Astrocyte (in vitro differentiated cells and primary cell): ENCODE measurements at regions not wholly inside any gene's neighbourhood (a gene's known extent, or its start where the extent isn't known, plus 50 kb on each side); places are given as distances from the start of the nearest gene placed in this dataset.

Experiments used
- DNase-seq: peaks from one replicate; pipeline ENCODE4 v3.0.0-alpha.2; 2010; ENCODE audit warnings: low read depth
- FAIRE-seq: peaks from 2 replicates; lab custom pipeline; 2011; peaks lifted over from hg19 to GRCh38; lab: Jason Lieb, UNC
- H2AFZ ChIP-seq: 2 replicates; pipeline ENCODE4 v1.6.0; 2012; ENCODE audit warnings: low read depth, low read length, inconsistent platforms
- H3K27ac ChIP-seq: 2 replicates; pipeline ENCODE4 v1.5.1; 2011; ENCODE audit warnings: low read depth, low read length, inconsistent platforms
- H3K27me3 ChIP-seq: 2 replicates; pipeline ENCODE4 v1.6.0; 2011; ENCODE audit warnings: low read length, inconsistent platforms; ENCODE audit not compliant: insufficient read depth
- H3K36me3 ChIP-seq: 2 replicates; pipeline ENCODE4 v1.5.1; 2011; ENCODE audit warnings: low read length, inconsistent platforms; ENCODE audit not compliant: insufficient read depth
- H3K4me1 ChIP-seq: 2 replicates; pipeline ENCODE4 v1.5.1; 2011; ENCODE audit warnings: low read length, inconsistent platforms; ENCODE audit not compliant: insufficient read depth
- H3K4me2 ChIP-seq: 2 replicates; pipeline ENCODE4 v1.6.0; 2012; ENCODE audit warnings: low read length, inconsistent platforms
- H3K4me3 ChIP-seq: 2 replicates; pipeline ENCODE4 v1.5.1; 2011; ENCODE audit warnings: low read depth, mild to moderate bottlenecking, low read length, inconsistent platforms; ENCODE audit not compliant: insufficient read depth
- H3K79me2 ChIP-seq: 2 replicates; pipeline ENCODE4 v1.6.0; 2012; ENCODE audit warnings: mild to moderate bottlenecking, low read length, inconsistent platforms; ENCODE audit not compliant: insufficient read depth
- H3K9ac ChIP-seq: 2 replicates; pipeline ENCODE4 v1.6.0; 2012; ENCODE audit warnings: mild to moderate bottlenecking, low read length, inconsistent platforms
- H3K9me3 ChIP-seq: 2 replicates; pipeline ENCODE4 v1.5.1; 2012; ENCODE audit warnings: low read depth, mild to moderate bottlenecking, low read length, inconsistent platforms; ENCODE audit not compliant: insufficient read depth
- H4K20me1 ChIP-seq: 2 replicates; pipeline ENCODE4 v1.6.0; 2012; ENCODE audit warnings: low read length, inconsistent platforms; ENCODE audit not compliant: insufficient read depth
- H3K27ac Mint-ChIP-seq: one replicate; pipeline ENCODE4 v1.8.0; 2021; ENCODE audit warnings: mild to moderate bottlenecking, mixed read lengths; ENCODE audit not compliant: unreplicated experiment
- H3K27me3 Mint-ChIP-seq: one replicate; pipeline ENCODE4 v1.8.0; 2021; ENCODE audit warnings: low read depth, mixed read lengths; ENCODE audit not compliant: unreplicated experiment
- H3K36me3 Mint-ChIP-seq: one replicate; pipeline ENCODE4 v1.8.0; 2021; ENCODE audit warnings: low read depth, mixed read lengths; ENCODE audit not compliant: unreplicated experiment
- H3K4me1 Mint-ChIP-seq: one replicate; pipeline ENCODE4 v1.8.0; 2021; ENCODE audit warnings: low read depth, mixed read lengths; ENCODE audit not compliant: unreplicated experiment
- H3K4me3 Mint-ChIP-seq: one replicate; pipeline ENCODE4 v1.8.0; 2021; ENCODE audit warnings: mild to moderate bottlenecking, moderate library complexity, mixed read lengths; ENCODE audit not compliant: unreplicated experiment
- H3K9me3 Mint-ChIP-seq: one replicate; pipeline ENCODE4 v1.8.0; 2021; ENCODE audit warnings: mild to moderate bottlenecking, mixed read lengths; ENCODE audit not compliant: unreplicated experiment
- EZH2 ChIP-seq: IDR thresholded peaks from 2 replicates; pipeline ENCODE4 v1.6.1; 2012; ENCODE audit warnings: mild to moderate bottlenecking, low read length, inconsistent platforms; ENCODE audit not compliant: insufficient read depth
- TF ChIP-seq, protein P1 (sequence below): IDR thresholded peaks from 2 replicates; pipeline ENCODE4 v1.5.1; 2011; ENCODE audit warnings: low read depth, mild to moderate bottlenecking, inconsistent platforms, low read length, moderate library complexity; ENCODE audit not compliant: insufficient read depth

DNA sequence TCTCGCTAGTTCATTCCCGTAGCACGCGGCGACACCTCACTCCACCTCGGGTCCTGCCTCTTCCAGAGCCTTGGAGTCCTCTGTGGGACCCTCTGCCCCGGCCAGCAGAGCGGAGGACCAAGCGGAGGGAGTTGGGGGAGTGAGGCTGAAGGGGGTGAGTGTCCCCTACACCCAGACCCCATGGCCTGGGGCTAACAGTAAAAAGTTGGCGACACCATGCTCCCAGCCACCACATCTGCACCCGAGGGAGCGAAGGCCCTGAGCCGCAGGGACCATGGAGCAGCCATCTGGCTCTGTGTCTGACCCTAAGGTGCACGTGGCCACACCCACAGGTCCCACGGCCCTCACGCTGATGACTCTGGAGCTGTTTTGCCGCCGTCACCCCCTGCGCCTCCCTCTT, 293.8 kb downstream of the BRD1 start:
- Histone ChIP-seq H3K27me3 (no peaks in the 10 kb centered on the region), H2AFZ (no peak overlapping the region), H3K4me1 (no peaks in the 10 kb centered on the region), H3K36me3 (no peaks in the 10 kb centered on the region), H3K9me3 (peaks cover 9% of the 10 kb centered on the region), H3K9ac (no peak overlapping the region), H3K79me2 (no peaks in the 10 kb centered on the region), H3K27ac (no peak overlapping the region), H3K4me2 (no peak overlapping the region), H4K20me1 (no peaks in the 10 kb centered on the region), H3K4me3 (no peak overlapping the region)
- Mint-ChIP-seq H3K27me3 (peaks cover 51% of the 10 kb centered on the region), H3K4me1 (peaks cover 6% of the 10 kb centered on the region), H3K36me3 (no peaks in the 10 kb centered on the region), H3K4me3 (no peak overlapping the region), H3K9me3 (peaks cover 1% of the 10 kb centered on the region), H3K27ac (no peak overlapping the region)
- TF ChIP-seq, protein P1, sequence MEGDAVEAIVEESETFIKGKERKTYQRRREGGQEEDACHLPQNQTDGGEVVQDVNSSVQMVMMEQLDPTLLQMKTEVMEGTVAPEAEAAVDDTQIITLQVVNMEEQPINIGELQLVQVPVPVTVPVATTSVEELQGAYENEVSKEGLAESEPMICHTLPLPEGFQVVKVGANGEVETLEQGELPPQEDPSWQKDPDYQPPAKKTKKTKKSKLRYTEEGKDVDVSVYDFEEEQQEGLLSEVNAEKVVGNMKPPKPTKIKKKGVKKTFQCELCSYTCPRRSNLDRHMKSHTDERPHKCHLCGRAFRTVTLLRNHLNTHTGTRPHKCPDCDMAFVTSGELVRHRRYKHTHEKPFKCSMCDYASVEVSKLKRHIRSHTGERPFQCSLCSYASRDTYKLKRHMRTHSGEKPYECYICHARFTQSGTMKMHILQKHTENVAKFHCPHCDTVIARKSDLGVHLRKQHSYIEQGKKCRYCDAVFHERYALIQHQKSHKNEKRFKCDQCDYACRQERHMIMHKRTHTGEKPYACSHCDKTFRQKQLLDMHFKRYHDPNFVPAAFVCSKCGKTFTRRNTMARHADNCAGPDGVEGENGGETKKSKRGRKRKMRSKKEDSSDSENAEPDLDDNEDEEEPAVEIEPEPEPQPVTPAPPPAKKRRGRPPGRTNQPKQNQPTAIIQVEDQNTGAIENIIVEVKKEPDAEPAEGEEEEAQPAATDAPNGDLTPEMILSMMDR, result no peak
- no peak for TF ChIP-seq EZH2
- no peak for FAIRE-seq
- DNase-seq, result no peak

DNA sequence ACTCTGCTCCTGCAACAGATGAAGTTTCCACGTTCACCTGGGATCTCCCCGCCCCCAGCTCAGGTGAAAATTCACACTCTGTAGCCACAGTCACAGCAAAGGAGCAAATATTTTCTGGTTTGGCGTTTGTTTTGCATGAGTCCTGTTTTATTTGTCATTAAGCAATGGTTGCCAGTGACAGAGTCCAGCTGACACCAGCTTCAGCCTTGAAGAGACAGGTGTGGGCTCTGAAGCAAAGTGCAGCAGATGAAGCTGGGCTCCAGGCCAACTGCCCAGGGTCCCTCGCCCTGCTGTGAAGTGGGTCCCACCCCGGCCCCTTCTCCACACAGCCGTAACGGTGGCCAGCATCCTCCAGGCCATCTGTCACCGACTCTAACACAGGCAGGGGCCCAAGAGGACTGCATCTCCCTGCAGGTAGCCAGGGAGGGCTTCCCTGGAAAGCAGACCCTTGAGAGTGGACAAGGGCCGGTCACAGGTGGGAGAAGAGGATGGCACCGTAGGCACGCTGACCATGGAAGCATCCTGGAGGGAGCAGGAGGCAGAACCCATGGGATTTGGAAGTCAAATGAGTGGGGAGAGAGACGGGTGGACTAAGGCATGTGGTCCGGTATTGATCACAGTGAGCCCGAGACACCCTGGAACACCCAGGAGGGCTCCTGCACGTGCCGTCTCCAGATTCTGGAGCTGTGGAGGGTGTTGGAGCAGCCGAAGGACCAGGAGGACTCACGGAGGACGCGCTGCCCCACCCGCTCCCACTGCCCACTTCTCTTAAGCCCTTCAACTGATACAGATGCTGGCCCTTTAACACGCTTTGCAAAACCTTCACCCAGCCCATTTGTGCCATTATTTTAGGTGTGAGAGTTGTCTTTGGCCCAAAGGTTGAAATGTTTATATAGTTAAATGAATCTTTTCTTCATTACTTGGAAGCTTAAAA, 294.5 kb downstream of the BRD1 start:
- Histone ChIP-seq H3K4me2 (no peak overlapping the region), H3K27ac (no peak overlapping the region), H3K36me3 (no peaks in the 10 kb centered on the region), H3K9ac (no peak overlapping the region), H3K79me2 (no peaks in the 10 kb centered on the region), H3K9me3 (peaks cover 9% of the 10 kb centered on the region), H2AFZ (no peak overlapping the region), H3K27me3 (no peaks in the 10 kb centered on the region), H3K4me1 (no peaks in the 10 kb centered on the region), H4K20me1 (no peaks in the 10 kb centered on the region), H3K4me3 (no peak overlapping the region)
- DNase-seq (no peak), FAIRE-seq (no peak)
- peaks cover 51% of the 10 kb centered on the region for H3K27me3 Mint-ChIP-seq
- no peak overlapping the region for H3K4me3 Mint-ChIP-seq
- TF ChIP-seq, protein P1, result no peak
- no peak for TF ChIP-seq EZH2
- H3K9me3 Mint-ChIP-seq, result peaks cover 1% of the 10 kb centered on the region
- no peak overlapping the region for H3K27ac Mint-ChIP-seq
- peaks cover 6% of the 10 kb centered on the region for H3K4me1 Mint-ChIP-seq
- no peaks in the 10 kb centered on the region for H3K36me3 Mint-ChIP-seq

DNA sequence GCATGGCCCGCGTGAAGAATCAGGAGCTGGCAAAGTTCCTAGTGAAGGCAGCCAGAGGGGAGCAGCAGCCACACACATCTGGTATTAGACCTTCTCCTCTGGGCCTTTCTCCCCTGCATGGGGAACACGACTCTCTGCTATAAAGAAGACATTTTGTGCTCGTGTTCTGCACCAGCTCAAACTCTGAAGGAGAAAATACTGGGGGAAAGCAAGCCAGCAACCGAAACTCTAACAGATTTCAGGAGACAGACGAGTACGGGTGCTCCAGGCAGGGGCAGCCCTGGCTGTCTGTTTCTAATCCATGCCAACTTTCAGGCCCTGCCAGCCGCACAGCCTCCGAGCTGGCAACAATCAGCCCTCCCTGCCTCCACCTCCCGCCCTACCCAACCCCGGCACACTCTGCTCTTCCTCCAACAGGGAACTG, 296.3 kb downstream of the BRD1 start:
- no peak for TF ChIP-seq EZH2
- TF ChIP-seq, protein P1, result no peak
- H3K4me1 Mint-ChIP-seq, result peaks cover under 1% of the 10 kb centered on the region
- H3K27me3 ChIP-seq, result peaks cover 2% of the 10 kb centered on the region
- H3K4me2 ChIP-seq, result no peak overlapping the region
- peaks cover 11% of the 10 kb centered on the region for H3K9me3 ChIP-seq
- no peak overlapping the region for H2AFZ ChIP-seq
- H3K27ac ChIP-seq, result no peak overlapping the region
- H3K27me3 Mint-ChIP-seq, result peaks cover 46% of the 10 kb centered on the region
- no peak overlapping the region for H3K27ac Mint-ChIP-seq
- no peaks in the 10 kb centered on the region for H3K36me3 Mint-ChIP-seq
- H3K79me2 ChIP-seq, result no peaks in the 10 kb centered on the region
- no peak for FAIRE-seq
- no peak overlapping the region for H3K4me3 ChIP-seq
- peaks cover 5% of the 10 kb centered on the region for H3K9me3 Mint-ChIP-seq
- no peaks in the 10 kb centered on the region for H3K4me1 ChIP-seq
- no peaks in the 10 kb centered on the region for H3K36me3 ChIP-seq
- H3K4me3 Mint-ChIP-seq, result no peak overlapping the region
- H3K9ac ChIP-seq, result no peak overlapping the region
- no peaks in the 10 kb centered on the region for H4K20me1 ChIP-seq
- DNase-seq, result no peak
